Caco-2 (cell line): ENCODE measurements at regions not wholly inside any gene's neighbourhood (a gene's known extent, or its start where the extent isn't known, plus 50 kb on each side); places are given as distances from the start of the nearest gene placed in this dataset.
A peak's percentile ranks its signal among the peaks of the same experiment; 100 is the strongest.

ENCODE experiments used
- BruUV-seq: library from RNA; stranded (reverse); fragments of 400-500 nt; replicated peaks from 2 replicates; lab custom pipeline; 2021; lab: Mats Ljungman, UMichigan
- CTCF ChIA-PET: fragments of 300-600 bp; sonication (Branson Sonifier 250); formaldehyde crosslinking; loops from one replicate; lab custom pipeline; 2022; ENCODE audit warnings: antibody characterized with exemption; lab: Charles Lee
- POLR2A ChIA-PET: fragments of 300-600 bp; sonication (Branson Sonifier 250); formaldehyde crosslinking; loops from one replicate; lab custom pipeline; 2022; ENCODE audit warnings: antibody characterized with exemption; lab: Charles Lee
- DNase-seq, 2 experiments: peaks; one replicate each; pipeline versions ENCODE4 v3.0.0 to v3.0.0-alpha.2; 2020 to 2022
- H3K27me3 ChIP-seq: replicated peaks from 2 replicates; pipeline ENCODE4 v1.6.0; 2011; ENCODE audit warnings: low read length; ENCODE audit not compliant: control insufficient read depth, insufficient read depth
- H3K36me3 ChIP-seq: 2 replicates; pipeline ENCODE4 v1.5.1; 2011; ENCODE audit warnings: low read length; ENCODE audit not compliant: control insufficient read depth, insufficient read depth
- H3K4me1 ChIP-seq: fragments of 250-450 bp; sonication (Bioruptor Pico); 2 replicates; pipeline ENCODE4 v1.5.1; 2020; ENCODE audit warnings: mild to moderate bottlenecking
- H3K4me3 ChIP-seq: 2 replicates; pipeline ENCODE4 v1.5.1; 2011; ENCODE audit warnings: low read depth, mild to moderate bottlenecking, control low read depth, low read length
- H3K9me3 ChIP-seq: fragments of 250-450 bp; sonication (Bioruptor Pico); 2 replicates; pipeline ENCODE4 v1.5.1; 2020; ENCODE audit warnings: mild to moderate bottlenecking, moderate library complexity
- H3K27ac Mint-ChIP-seq: one replicate; pipeline ENCODE4 v1.8.0; 2022; ENCODE audit warnings: mixed read lengths; ENCODE audit not compliant: unreplicated experiment
- H3K27me3 Mint-ChIP-seq: one replicate; pipeline ENCODE4 v1.8.0; 2022; ENCODE audit warnings: mixed read lengths; ENCODE audit not compliant: insufficient read depth, unreplicated experiment
- H3K36me3 Mint-ChIP-seq: one replicate; pipeline ENCODE4 v1.8.0; 2022; ENCODE audit warnings: mild to moderate bottlenecking, mixed read lengths; ENCODE audit not compliant: insufficient read depth, unreplicated experiment
- H3K4me1 Mint-ChIP-seq: one replicate; pipeline ENCODE4 v1.8.0; 2022; ENCODE audit warnings: low read depth, mixed read lengths; ENCODE audit not compliant: unreplicated experiment
- H3K4me3 Mint-ChIP-seq: one replicate; pipeline ENCODE4 v1.8.0; 2022; ENCODE audit warnings: mild to moderate bottlenecking, moderate library complexity, mixed read lengths; ENCODE audit not compliant: unreplicated experiment
- H3K9me3 Mint-ChIP-seq: one replicate; pipeline ENCODE4 v1.8.0; 2022; ENCODE audit warnings: mixed read lengths; ENCODE audit not compliant: unreplicated experiment
- intact Hi-C: fragments of 100-400 bp; cut with micrococcal nuclease; formaldehyde crosslinking; loops from one replicate; pipeline ENCODE4 v1.10.0; 2022; ENCODE audit not compliant: unreplicated experiment
- TF ChIP-seq, protein P1 (sequence below), 2 experiments: fragments of 200-600 bp in 1 of 2; IDR thresholded peaks; 1 replicate in 1 of 2; 2 replicates in 1 of 2; pipeline versions ENCODE4 v1.5.1 to v1.8.0; 2011 to 2022; ENCODE audit warnings: antibody characterized with exemption in 1 of 2, control low read depth in 1 of 2, inconsistent platforms in 1 of 2, low read depth in 1 of 2, low read length in 1 of 2, mild to moderate bottlenecking in 1 of 2, moderate library complexity in 1 of 2; ENCODE audit not compliant: insufficient read depth in 1 of 2, severe bottlenecking in 1 of 2, unreplicated experiment in 1 of 2

DNA sequence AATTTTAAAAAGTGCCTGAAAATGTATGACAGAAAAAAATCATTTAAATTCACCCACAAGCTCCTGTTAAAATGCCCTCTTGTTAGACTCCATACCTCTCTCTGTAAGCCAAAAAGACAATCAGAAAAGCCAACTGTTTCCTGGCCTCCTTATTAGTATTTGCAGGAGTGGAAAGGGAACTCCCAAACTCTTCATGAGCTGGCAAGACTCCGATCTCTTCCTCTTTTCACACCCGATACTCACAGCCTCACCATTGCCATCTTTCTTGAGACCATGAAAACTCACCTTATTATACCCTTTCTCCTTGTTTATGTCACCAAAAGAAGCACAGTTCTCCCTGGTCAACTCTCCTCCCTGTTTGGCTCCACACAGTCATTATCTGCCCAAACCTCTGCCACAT lies 197.8 kb downstream of the DMAC1 start:
- H3K4me3 Mint-ChIP-seq = no peak overlapping the region
- TF ChIP-seq, protein P1, sequence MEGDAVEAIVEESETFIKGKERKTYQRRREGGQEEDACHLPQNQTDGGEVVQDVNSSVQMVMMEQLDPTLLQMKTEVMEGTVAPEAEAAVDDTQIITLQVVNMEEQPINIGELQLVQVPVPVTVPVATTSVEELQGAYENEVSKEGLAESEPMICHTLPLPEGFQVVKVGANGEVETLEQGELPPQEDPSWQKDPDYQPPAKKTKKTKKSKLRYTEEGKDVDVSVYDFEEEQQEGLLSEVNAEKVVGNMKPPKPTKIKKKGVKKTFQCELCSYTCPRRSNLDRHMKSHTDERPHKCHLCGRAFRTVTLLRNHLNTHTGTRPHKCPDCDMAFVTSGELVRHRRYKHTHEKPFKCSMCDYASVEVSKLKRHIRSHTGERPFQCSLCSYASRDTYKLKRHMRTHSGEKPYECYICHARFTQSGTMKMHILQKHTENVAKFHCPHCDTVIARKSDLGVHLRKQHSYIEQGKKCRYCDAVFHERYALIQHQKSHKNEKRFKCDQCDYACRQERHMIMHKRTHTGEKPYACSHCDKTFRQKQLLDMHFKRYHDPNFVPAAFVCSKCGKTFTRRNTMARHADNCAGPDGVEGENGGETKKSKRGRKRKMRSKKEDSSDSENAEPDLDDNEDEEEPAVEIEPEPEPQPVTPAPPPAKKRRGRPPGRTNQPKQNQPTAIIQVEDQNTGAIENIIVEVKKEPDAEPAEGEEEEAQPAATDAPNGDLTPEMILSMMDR (IDR thresholded peaks at IDR 0.05; ENCODE audit: insufficient read depth in 1 of 2, low read depth in 1 of 2, low read length in 1 of 2, severe bottlenecking in 1 of 2, unreplicated experiment in 1 of 2) = no peak
- no peaks in the 10 kb centered on the region for H3K9me3 Mint-ChIP-seq
- H3K4me1 ChIP-seq = no peaks in the 10 kb centered on the region
- H3K27me3 Mint-ChIP-seq = no peaks in the 10 kb centered on the region
- no peaks in the 10 kb centered on the region for H3K4me1 Mint-ChIP-seq
- POLR2A ChIA-PET = no interaction called here
- H3K27ac Mint-ChIP-seq = no peak overlapping the region
- no peaks in the 10 kb centered on the region for H3K36me3 ChIP-seq
- no peak for DNase-seq
- H3K9me3 ChIP-seq = no peaks in the 10 kb centered on the region
- no TSS peak for BruUV-seq
- H3K27me3 ChIP-seq = no peaks in the 10 kb centered on the region
- H3K36me3 Mint-ChIP-seq = no peaks in the 10 kb centered on the region
- CTCF ChIA-PET = no interaction called here
- intact Hi-C loops = no loop called here
- H3K4me3 ChIP-seq = no peak overlapping the region

- Mint-ChIP-seq H3K4me1 (no peaks in the 10 kb centered on the region), H3K4me3 (no peak overlapping the region), H3K27me3 (no peaks in the 10 kb centered on the region), H3K9me3 (no peaks in the 10 kb centered on the region), H3K27ac (no peak overlapping the region), H3K36me3 (no peaks in the 10 kb centered on the region)
- BruUV-seq = no TSS peak
- no peaks in the 10 kb centered on the region for H3K27me3 ChIP-seq
- POLR2A ChIA-PET = no interaction called here
- DNase-seq = no peak
- no peak overlapping the region for H3K4me3 ChIP-seq
- H3K4me1 ChIP-seq = no peaks in the 10 kb centered on the region
- CTCF ChIA-PET = no interaction called here
- TF ChIP-seq, protein P1 (IDR thresholded peaks at IDR 0.05; ENCODE audit: insufficient read depth in 1 of 2, low read depth in 1 of 2, low read length in 1 of 2, severe bottlenecking in 1 of 2, unreplicated experiment in 1 of 2) = no peak
- no peaks in the 10 kb centered on the region for H3K9me3 ChIP-seq
- no peaks in the 10 kb centered on the region for H3K36me3 ChIP-seq
- intact Hi-C loops = no loop called here
Observed at GRCh38 chr9:7597716-7598115, 201.9 kb downstream of the DMAC1 start.

DNA sequence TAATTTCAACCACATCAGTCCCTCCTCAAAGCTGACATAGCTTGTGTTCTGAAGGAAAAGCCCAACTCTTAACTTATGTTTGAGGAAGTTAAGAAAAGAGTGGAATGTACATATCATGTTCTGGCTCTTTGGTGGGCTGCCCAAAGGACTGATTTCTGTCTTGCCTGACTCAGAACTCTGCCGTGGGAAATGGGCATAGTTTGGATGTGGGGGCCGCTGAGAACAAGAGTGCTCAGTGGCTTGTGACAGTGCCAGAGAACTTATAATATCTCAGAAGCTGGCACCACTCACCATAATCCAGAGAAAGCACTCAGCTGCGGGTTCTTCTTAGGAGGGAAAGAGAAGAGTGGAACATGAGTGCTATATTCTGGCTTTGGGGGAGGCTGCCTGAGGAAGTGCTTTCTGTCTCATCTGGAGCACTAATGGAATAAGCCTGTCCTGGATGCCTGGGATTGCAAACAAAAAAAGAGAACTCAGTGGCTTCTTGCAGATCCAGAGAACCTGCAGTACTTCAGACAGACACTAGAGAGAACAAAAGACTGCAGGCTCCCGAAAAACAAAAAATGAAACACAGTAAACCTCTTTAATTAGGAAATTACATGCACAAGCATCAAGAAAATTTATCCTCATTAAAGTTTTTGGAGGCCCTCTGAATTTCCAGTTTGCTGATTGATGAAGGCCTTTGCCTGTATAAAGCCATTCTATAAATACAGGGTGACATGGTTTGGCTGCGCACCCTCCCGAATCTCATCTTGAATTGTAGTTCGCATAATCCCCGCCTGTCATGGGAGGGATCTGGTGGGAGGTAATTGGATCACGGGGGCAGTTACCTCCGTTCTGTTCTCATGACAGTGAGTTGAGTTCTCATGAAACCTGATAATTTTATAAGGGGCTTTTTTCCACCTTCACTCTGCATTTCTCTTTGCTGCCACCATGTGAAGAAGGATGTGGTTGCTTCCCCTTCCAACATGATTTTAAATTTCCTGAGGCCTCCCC lies 207.0 kb downstream of the DMAC1 start:
- no peaks in the 10 kb centered on the region for H3K27me3 Mint-ChIP-seq
- Histone ChIP-seq H3K4me3 (no peak overlapping the region), H3K27me3 (no peaks in the 10 kb centered on the region), H3K4me1 (no peaks in the 10 kb centered on the region), H3K9me3 (no peaks in the 10 kb centered on the region), H3K36me3 (no peaks in the 10 kb centered on the region)
- no peak overlapping the region for H3K27ac Mint-ChIP-seq
- POLR2A ChIA-PET = interaction anchor here (0.6 kb wide), 1 partner anchor 335 kb away, joined by 4 read pairs; no protein-coding TSS in a partner anchor
- DNase-seq = peak in 1 of 2 experiments; percentile 1
- intact Hi-C loops = no loop called here
- TF ChIP-seq, protein P1 (IDR thresholded peaks at IDR 0.05; ENCODE audit: insufficient read depth in 1 of 2, low read depth in 1 of 2, low read length in 1 of 2, severe bottlenecking in 1 of 2, unreplicated experiment in 1 of 2) = peak in 1 of 2 experiments; percentile 22
- no TSS peak for BruUV-seq
- no peaks in the 10 kb centered on the region for H3K4me1 Mint-ChIP-seq
- no peaks in the 10 kb centered on the region for H3K36me3 Mint-ChIP-seq
- no peak overlapping the region for H3K4me3 Mint-ChIP-seq
- CTCF ChIA-PET = no interaction called here
- H3K9me3 Mint-ChIP-seq = no peaks in the 10 kb centered on the region
